RWPE2 (cell line): ENCODE measurements at regions not wholly inside any gene's neighbourhood (a gene's known extent, or its start where the extent isn't known, plus 50 kb on each side); places are given as distances from the start of the nearest gene placed in this dataset.

Source experiments
- ATAC-seq: fragments of 200-7000 bp; cut with Tn5 transposase; 3 replicates; pipeline ENCODE4 v1.9.1; 2021; ENCODE audit warnings: low read depth
- DNase-seq: peaks from one replicate; pipeline ENCODE4 v3.0.0-alpha.2; 2020; ENCODE audit warnings: low spot score
- H3K27ac ChIP-seq: fragments of 450-650 bp; 2 replicates; pipeline ENCODE4 v1.5.1; 2017; ENCODE audit warnings: mild to moderate bottlenecking; ENCODE audit not compliant: poor library complexity, severe bottlenecking
- H3K27me3 ChIP-seq: fragments of 250-450 bp; sonication (Bioruptor Pico); 2 replicates; pipeline ENCODE4 v1.5.1; 2021; ENCODE audit warnings: mild to moderate bottlenecking, moderate library complexity; ENCODE audit not compliant: insufficient read depth, poor library complexity, severe bottlenecking
- H3K36me3 ChIP-seq: fragments of 250-450 bp; sonication (Bioruptor Pico); 2 replicates; pipeline ENCODE4 v1.5.1; 2020; ENCODE audit warnings: low read depth, mild to moderate bottlenecking, moderate library complexity
- H3K4me1 ChIP-seq: fragments of 250-450 bp; sonication (Bioruptor Pico); 2 replicates; pipeline ENCODE4 v1.5.1; 2021; ENCODE audit warnings: mild to moderate bottlenecking, moderate library complexity; ENCODE audit not compliant: insufficient read depth, poor library complexity, severe bottlenecking
- H3K4me3 ChIP-seq: fragments of 250-450 bp; sonication (Bioruptor Pico); 2 replicates; pipeline ENCODE4 v1.5.1; 2021; ENCODE audit warnings: mild to moderate bottlenecking, moderate library complexity; ENCODE audit not compliant: severe bottlenecking
- H3K9me3 ChIP-seq: fragments of 250-450 bp; sonication (Bioruptor Pico); 2 replicates; pipeline ENCODE4 v1.5.1; 2021; ENCODE audit warnings: mild to moderate bottlenecking, moderate library complexity; ENCODE audit not compliant: severe bottlenecking
- CTCF ChIP-seq: fragments of 450-650 bp; IDR thresholded peaks from one replicate; pipeline ENCODE4 v1.5.1; 2017; ENCODE audit warnings: mild to moderate bottlenecking, moderate library complexity; ENCODE audit not compliant: poor library complexity, severe bottlenecking

GRCh38 chr1:37400466-37401225, 73.7 kb upstream of the ZC3H12A start:
- Histone ChIP-seq H3K4me1 (no peaks in the 10 kb centered on the region), H3K4me3 (no peak overlapping the region), H3K9me3 (no peaks in the 10 kb centered on the region), H3K27me3 (no peaks in the 10 kb centered on the region), H3K27ac (no peak overlapping the region), H3K36me3 (no peaks in the 10 kb centered on the region)
- no peak for DNase-seq
- no peak for TF ChIP-seq CTCF
- no peak for ATAC-seq

DNA sequence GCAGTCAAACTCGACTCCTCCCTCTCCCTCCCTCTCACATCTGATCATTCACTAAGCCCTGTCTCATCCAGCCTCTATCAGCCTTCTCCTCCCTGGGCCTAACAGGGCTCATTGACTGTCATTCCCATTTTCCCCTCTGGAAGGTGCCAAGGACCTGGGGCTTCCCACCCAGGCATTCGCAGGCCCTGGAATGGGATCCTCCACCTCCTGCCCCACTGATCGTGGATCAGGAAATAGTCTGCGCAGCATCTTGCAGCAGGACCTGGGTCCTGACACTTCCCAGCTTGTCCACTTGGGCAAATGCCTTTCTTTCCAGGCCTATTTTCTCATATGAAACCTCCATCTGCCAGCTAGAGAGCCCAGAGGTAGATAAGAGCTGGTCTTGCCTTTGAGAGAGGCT, 71.2 kb upstream of the ZC3H12A start:
- no peak for DNase-seq
- Histone ChIP-seq H3K4me3 (no peak overlapping the region), H3K4me1 (no peaks in the 10 kb centered on the region), H3K27ac (no peak overlapping the region), H3K9me3 (no peaks in the 10 kb centered on the region), H3K36me3 (no peaks in the 10 kb centered on the region), H3K27me3 (no peaks in the 10 kb centered on the region)
- no peak for TF ChIP-seq CTCF
- no peak for ATAC-seq

DNA sequence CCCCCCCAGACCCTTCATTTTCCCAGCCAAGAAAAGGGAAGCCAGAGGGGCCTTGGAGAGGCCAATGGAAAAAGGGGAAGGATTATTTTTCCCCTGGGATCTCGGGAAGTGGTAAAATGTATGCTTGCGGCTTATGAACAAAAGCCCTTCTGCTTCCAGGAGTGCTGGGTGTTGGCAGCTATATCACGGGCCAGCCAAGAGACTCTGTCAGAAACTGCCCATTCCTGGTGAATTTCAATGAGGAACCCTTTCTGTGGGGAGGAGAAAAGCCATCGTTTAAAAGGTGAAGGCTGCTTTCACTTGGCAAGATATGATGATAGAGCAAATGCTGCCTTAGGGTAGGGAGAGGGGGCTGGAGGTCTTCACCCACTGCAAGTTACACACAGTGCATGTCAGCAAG, 69.7 kb upstream of the ZC3H12A start:
- TF ChIP-seq CTCF = no peak
- Histone ChIP-seq H3K27me3 (no peaks in the 10 kb centered on the region), H3K36me3 (no peaks in the 10 kb centered on the region), H3K9me3 (no peaks in the 10 kb centered on the region), H3K27ac (no peak overlapping the region), H3K4me3 (no peak overlapping the region), H3K4me1 (no peaks in the 10 kb centered on the region)
- DNase-seq = no peak
- ATAC-seq = no peak

- Histone ChIP-seq H3K4me3 (no peak overlapping the region), H3K9me3 (no peaks in the 10 kb centered on the region), H3K27ac (no peak overlapping the region), H3K27me3 (no peaks in the 10 kb centered on the region), H3K4me1 (no peaks in the 10 kb centered on the region), H3K36me3 (no peaks in the 10 kb centered on the region)
- DNase-seq (no peak), ATAC-seq (no peak)
- no peak for TF ChIP-seq CTCF
These were observed 64.3 kb upstream of the ZC3H12A start for GRCh38 chr1:37410105-37410504.

DNA sequence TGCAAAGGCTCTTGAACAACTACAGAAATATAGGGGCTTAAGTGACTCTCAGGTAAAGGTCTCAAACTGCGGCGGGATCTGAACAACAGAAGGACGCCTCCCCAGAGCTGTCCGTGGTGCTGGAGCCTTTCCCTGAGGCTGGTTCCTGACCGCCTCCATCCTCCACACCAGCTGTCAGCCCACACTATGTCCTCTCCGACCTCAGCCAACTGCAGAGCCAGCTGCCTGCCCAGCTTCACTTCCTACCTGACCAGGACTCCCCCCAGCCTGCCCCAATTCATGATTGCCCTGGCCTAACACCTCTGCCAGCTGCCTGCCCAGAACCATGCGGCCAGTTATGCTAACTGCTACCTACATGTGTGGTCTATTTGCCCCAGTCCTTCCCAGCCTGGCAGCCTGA, 63.6 kb upstream of the ZC3H12A start:
- no peaks in the 10 kb centered on the region for H3K9me3 ChIP-seq
- no peaks in the 10 kb centered on the region for H3K27me3 ChIP-seq
- no peaks in the 10 kb centered on the region for H3K36me3 ChIP-seq
- no peaks in the 10 kb centered on the region for H3K4me1 ChIP-seq
- no peak overlapping the region for H3K4me3 ChIP-seq
- H3K27ac ChIP-seq = no peak overlapping the region
- ATAC-seq = peak; percentile 54; the same call in 2 of the 3 replicates
- TF ChIP-seq CTCF = no peak
- no peak for DNase-seq
